Subcutaneous abdominal adipose tissue (tissue), 5 donors: ENCODE measurements at regions not wholly inside any gene's neighbourhood (a gene's known extent, or its start where the extent isn't known, plus 50 kb on each side); places are given as distances from the start of the nearest gene placed in this dataset.

ENCODE experiments used
- H3K27ac ChIP-seq: one replicate; pipeline ENCODE4 v1.7.0; 2013; ENCODE audit warnings: low read depth, mild to moderate bottlenecking, inconsistent platforms, low read length, moderate library complexity
- H3K27me3 ChIP-seq, 5 donors: one replicate each; pipeline ENCODE4 v1.7.0; 2013; ENCODE audit warnings: low read length in 5 of 5, inconsistent platforms in 1 of 5; ENCODE audit not compliant: control insufficient read depth in 5 of 5, insufficient read depth in 4 of 5
- H3K36me3 ChIP-seq, 5 donors: one replicate each; pipeline ENCODE4 v1.7.0; 2013; ENCODE audit warnings: low read length in 5 of 5; ENCODE audit not compliant: control insufficient read depth in 5 of 5, insufficient read depth in 5 of 5
- H3K4me1 ChIP-seq, 5 donors: one replicate each; pipeline ENCODE4 v1.7.0; 2013; ENCODE audit warnings: low read length in 5 of 5, mild to moderate bottlenecking in 3 of 5, moderate library complexity in 1 of 5; ENCODE audit not compliant: control insufficient read depth in 5 of 5, insufficient read depth in 5 of 5
- H3K4me3 ChIP-seq, 5 donors: one replicate each; pipeline ENCODE4 v1.7.0; 2013; ENCODE audit warnings: low read length in 5 of 5, low read depth in 1 of 5
- H3K9ac ChIP-seq, 5 donors: one replicate each; pipeline ENCODE4 v1.7.0; 2013; ENCODE audit warnings: low read length in 5 of 5, mild to moderate bottlenecking in 4 of 5, moderate library complexity in 3 of 5
- H3K9me3 ChIP-seq, 5 donors: one replicate each; pipeline ENCODE4 v1.7.0; 2013; ENCODE audit warnings: low read length in 5 of 5; ENCODE audit not compliant: control insufficient read depth in 5 of 5
- donor health status: healthy.
- donor health status: healthy.
- donor health status: healthy.
- donor health status: healthy.
- donor health status: healthy.

- no peak overlapping the region for H3K9ac ChIP-seq
- H3K27me3 ChIP-seq = peaks cover 0 to 16% (median 6%) of the 10 kb centered on the region in 5 donors
- no peak overlapping the region for H3K27ac ChIP-seq
- H3K9me3 ChIP-seq = no peaks in the 10 kb centered on the region
- no peak overlapping the region for H3K4me3 ChIP-seq
- no peaks in the 10 kb centered on the region for H3K36me3 ChIP-seq
- H3K4me1 ChIP-seq = no peaks in the 10 kb centered on the region
Observed at GRCh38 chr22:22137891-22138290, 106.7 kb upstream of the VPREB1 start.

GRCh38 chr22:22133910-22134309, 110.7 kb upstream of the VPREB1 start:
- Histone ChIP-seq H3K4me3 (no peak overlapping the region), H3K4me1 (no peaks in the 10 kb centered on the region), H3K27me3 (no peaks in the 10 kb centered on the region), H3K9me3 (no peaks in the 10 kb centered on the region), H3K36me3 (no peaks in the 10 kb centered on the region), H3K27ac (no peak overlapping the region), H3K9ac (no peak overlapping the region)

GRCh38 chr22:22130953-22131608, 113.5 kb upstream of the VPREB1 start:
- Histone ChIP-seq H3K36me3 (no peaks in the 10 kb centered on the region), H3K4me1 (no peaks in the 10 kb centered on the region)

GRCh38 chr22:22129387-22129786, 115.2 kb upstream of the VPREB1 start:
- H3K36me3 ChIP-seq = no peaks in the 10 kb centered on the region
- no peak overlapping the region for H3K27ac ChIP-seq
- no peak overlapping the region for H3K9ac ChIP-seq
- H3K9me3 ChIP-seq = no peaks in the 10 kb centered on the region
- H3K4me3 ChIP-seq = no peak overlapping the region
- no peaks in the 10 kb centered on the region for H3K4me1 ChIP-seq
- peaks cover 0 to 12% (median 5%) of the 10 kb centered on the region in 5 donors for H3K27me3 ChIP-seq

More at GRCh38 chr22:22130953-22131608, 113.5 kb upstream of the VPREB1 start:
- Histone ChIP-seq H3K4me3 (no peak overlapping the region), H3K9me3 (no peaks in the 10 kb centered on the region), H3K27ac (no peak overlapping the region), H3K27me3 (no peaks in the 10 kb centered on the region), H3K9ac (no peak overlapping the region)

GRCh38 chr22:22128440-22128839, 116.1 kb upstream of the VPREB1 start:
- Histone ChIP-seq H3K9me3 (no peaks in the 10 kb centered on the region), H3K27me3 (peaks cover 0 to 12% (median 7%) of the 10 kb centered on the region in 5 donors), H3K4me3 (no peak overlapping the region), H3K4me1 (no peaks in the 10 kb centered on the region), H3K27ac (no peak overlapping the region), H3K36me3 (no peaks in the 10 kb centered on the region), H3K9ac (no peak overlapping the region)

- no peak overlapping the region for H3K4me3 ChIP-seq
- H3K4me1 ChIP-seq = no peaks in the 10 kb centered on the region
- H3K9ac ChIP-seq = no peak overlapping the region
- no peaks in the 10 kb centered on the region for H3K36me3 ChIP-seq
- H3K27ac ChIP-seq = no peak overlapping the region
- no peaks in the 10 kb centered on the region for H3K9me3 ChIP-seq
- peaks cover 0 to 12% (median 7%) of the 10 kb centered on the region in 5 donors for H3K27me3 ChIP-seq
Observed at GRCh38 chr22:22127100-22127499, 117.5 kb upstream of the VPREB1 start.

- H3K27ac ChIP-seq = no peak overlapping the region
Observed at GRCh38 chr22:22125579-22126468, 118.8 kb upstream of the VPREB1 start.

GRCh38 chr22:22125028-22125578, 119.5 kb upstream of the VPREB1 start:
- H3K36me3 ChIP-seq = no peaks in the 10 kb centered on the region
- H3K27me3 ChIP-seq = peaks cover 0 to 12% (median 7%) of the 10 kb centered on the region in 5 donors
- no peak overlapping the region for H3K9ac ChIP-seq
- no peaks in the 10 kb centered on the region for H3K9me3 ChIP-seq
- no peak overlapping the region for H3K27ac ChIP-seq
- no peak overlapping the region for H3K4me3 ChIP-seq
- no peaks in the 10 kb centered on the region for H3K4me1 ChIP-seq

More at GRCh38 chr22:22125579-22126468, 118.8 kb upstream of the VPREB1 start:
- Histone ChIP-seq H3K36me3 (no peaks in the 10 kb centered on the region), H3K4me1 (no peaks in the 10 kb centered on the region), H3K4me3 (no peak overlapping the region), H3K27me3 (peaks cover 0 to 12% (median 7%) of the 10 kb centered on the region in 5 donors), H3K9ac (no peak overlapping the region), H3K9me3 (no peaks in the 10 kb centered on the region)

GRCh38 chr22:22124374-22124773, 120.2 kb upstream of the VPREB1 start:
- Histone ChIP-seq H3K4me3 (no peak overlapping the region), H3K27ac (no peak overlapping the region)

GRCh38 chr22:22123960-22124278, 120.7 kb upstream of the VPREB1 start:
- Histone ChIP-seq H3K9ac (no peak overlapping the region), H3K4me3 (no peak overlapping the region), H3K4me1 (no peaks in the 10 kb centered on the region), H3K36me3 (no peaks in the 10 kb centered on the region), H3K27ac (no peak overlapping the region), H3K9me3 (no peaks in the 10 kb centered on the region), H3K27me3 (peaks cover 0 to 12% (median 7%) of the 10 kb centered on the region in 5 donors)

More at GRCh38 chr22:22124374-22124773, 120.2 kb upstream of the VPREB1 start:
- H3K27me3 ChIP-seq = peaks cover 0 to 12% (median 7%) of the 10 kb centered on the region in 5 donors
- no peaks in the 10 kb centered on the region for H3K36me3 ChIP-seq
- no peaks in the 10 kb centered on the region for H3K9me3 ChIP-seq
- no peaks in the 10 kb centered on the region for H3K4me1 ChIP-seq
- no peak overlapping the region for H3K9ac ChIP-seq
